ENCODE measurements at regions not wholly inside any gene's neighbourhood (a gene's known extent, or its start where the extent isn't known, plus 50 kb on each side); places are given as distances from the start of the nearest gene placed in this dataset.
A peak's percentile ranks its signal among the peaks of the same experiment; 100 is the strongest.

DNA sequence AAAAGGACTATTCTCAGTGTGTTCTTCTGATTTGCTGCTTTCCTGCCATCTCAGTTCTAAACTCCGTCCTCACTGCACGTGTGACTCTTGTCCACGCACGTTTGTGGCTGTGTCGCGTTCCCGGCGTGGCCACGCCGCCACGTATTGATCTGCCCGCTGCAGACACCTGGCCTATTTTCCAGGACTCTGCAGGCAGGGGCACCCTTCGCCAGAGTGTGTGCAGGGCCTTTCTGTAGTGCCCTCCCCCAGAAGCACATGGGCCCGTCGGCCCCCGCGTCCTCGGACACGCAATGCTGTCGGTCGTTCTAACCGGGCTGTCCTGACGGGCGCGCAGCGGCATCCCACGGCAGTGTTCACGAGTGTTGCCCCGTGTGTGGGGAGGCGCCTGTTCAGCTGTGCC is 87.6 kb downstream of the YTHDF1 start:
- DNase-seq = peak in 2 of 6 donors; percentile 10 to 45
- WGBS, 2 donors = 68 to 78% methylated on average over 30 of the region's 30 CpGs
- no peak overlapping the region for H3K27ac ChIP-seq
- no peak overlapping the region for H3K4me3 ChIP-seq
- intact Hi-C loops (cut with DNase I) = no loop called here
- H3K9me3 ChIP-seq = no peaks in the 10 kb centered on the region
- no peak for ATAC-seq
- H3K27me3 ChIP-seq = no peaks in the 10 kb centered on the region
- no peaks in the 10 kb centered on the region for H3K36me3 ChIP-seq
- FAIRE-seq = no peak
- TF ChIP-seq, protein P1, sequence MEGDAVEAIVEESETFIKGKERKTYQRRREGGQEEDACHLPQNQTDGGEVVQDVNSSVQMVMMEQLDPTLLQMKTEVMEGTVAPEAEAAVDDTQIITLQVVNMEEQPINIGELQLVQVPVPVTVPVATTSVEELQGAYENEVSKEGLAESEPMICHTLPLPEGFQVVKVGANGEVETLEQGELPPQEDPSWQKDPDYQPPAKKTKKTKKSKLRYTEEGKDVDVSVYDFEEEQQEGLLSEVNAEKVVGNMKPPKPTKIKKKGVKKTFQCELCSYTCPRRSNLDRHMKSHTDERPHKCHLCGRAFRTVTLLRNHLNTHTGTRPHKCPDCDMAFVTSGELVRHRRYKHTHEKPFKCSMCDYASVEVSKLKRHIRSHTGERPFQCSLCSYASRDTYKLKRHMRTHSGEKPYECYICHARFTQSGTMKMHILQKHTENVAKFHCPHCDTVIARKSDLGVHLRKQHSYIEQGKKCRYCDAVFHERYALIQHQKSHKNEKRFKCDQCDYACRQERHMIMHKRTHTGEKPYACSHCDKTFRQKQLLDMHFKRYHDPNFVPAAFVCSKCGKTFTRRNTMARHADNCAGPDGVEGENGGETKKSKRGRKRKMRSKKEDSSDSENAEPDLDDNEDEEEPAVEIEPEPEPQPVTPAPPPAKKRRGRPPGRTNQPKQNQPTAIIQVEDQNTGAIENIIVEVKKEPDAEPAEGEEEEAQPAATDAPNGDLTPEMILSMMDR (IDR thresholded peaks at IDR 0.05) = no peak
- no peaks in the 10 kb centered on the region for H3K4me1 ChIP-seq

DNA sequence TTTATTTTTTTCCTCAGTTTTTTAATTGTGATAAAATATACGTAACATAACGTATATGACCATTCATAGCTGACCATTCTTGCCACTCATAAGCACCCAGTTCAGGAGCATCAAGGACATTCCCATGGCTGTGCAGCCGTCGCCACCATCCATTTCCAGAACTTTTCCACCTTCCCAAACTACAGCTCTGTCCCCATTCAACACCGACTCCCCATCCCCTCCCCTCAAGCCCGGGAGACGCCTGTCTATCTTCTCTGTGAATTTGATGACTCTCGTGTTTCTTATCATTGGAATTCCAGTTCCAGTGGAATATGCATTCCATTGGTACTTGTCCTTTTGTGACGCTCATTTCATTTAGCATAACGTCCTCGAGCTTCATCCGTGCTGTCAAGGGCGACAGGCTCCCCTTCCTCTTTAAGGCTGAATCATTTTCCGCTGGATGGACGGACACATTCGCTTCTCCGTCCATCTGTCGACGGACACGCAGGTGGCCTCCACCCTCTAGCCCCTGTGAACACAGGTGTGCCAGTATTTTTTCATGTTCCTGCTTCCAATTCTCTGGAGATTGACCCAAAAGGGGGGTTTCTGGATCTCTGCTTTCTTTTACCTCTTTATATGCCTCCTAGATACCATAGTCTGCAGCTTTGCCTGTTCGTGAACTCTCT is 88.1 kb downstream of the YTHDF1 start:
- no peak for FAIRE-seq
- DNase-seq = peak in 1 of 6 donors; percentile 10
- TF ChIP-seq, protein P1 (IDR thresholded peaks at IDR 0.05) = no peak
- no peak overlapping the region for H3K4me3 ChIP-seq
- no peaks in the 10 kb centered on the region for H3K36me3 ChIP-seq
- H3K4me1 ChIP-seq = no peaks in the 10 kb centered on the region
- 51 to 52% methylated on average over 21 of the region's 21 CpGs for WGBS, 2 donors
- intact Hi-C loops (cut with DNase I) = no loop called here
- no peaks in the 10 kb centered on the region for H3K27me3 ChIP-seq
- no peaks in the 10 kb centered on the region for H3K9me3 ChIP-seq
- ATAC-seq = no peak
- H3K27ac ChIP-seq = no peak overlapping the region

DNA sequence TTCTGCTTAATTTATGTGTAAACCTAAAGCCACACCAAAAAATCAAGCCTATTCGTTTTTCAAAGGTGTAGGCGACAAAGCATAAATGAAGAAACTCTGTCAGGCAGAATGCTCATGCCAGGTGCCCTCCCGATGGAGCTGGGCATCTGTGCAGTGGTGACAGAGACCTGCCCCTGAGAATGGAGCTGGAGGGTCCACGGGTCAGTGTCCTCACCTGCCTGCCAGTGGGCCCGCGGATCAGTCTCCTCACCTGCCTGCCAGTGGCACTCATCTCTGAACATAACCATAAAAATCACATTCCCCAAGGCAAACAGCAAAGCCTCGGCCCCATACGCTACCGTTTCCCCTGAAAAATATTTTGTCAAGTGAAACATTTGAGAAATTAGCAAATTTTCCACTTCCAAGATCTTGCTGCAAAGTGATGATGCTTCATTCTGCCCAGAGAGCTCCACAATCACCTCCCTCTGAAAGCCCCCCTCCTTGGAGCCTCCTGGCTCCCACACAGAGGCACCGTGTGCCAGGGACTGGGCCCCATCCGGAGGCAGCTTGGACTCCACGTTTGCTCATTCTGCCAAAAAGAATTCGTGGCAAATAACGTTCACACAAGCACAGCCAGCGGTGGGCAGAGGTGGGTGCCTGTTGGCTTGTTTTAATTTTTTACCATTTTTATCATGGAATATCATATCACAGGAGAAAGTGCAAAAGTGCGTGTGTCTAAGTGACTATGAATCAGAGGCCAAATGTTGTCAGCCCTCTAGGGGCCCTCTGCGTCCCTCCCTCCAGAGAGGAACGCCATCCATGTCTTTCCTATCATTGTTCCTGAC is 88.8 kb downstream of the YTHDF1 start:
- ATAC-seq (no peak), FAIRE-seq (no peak), DNase-seq (peak in 1 of 6 donors; percentile 25)
- no peak overlapping the region for H3K27ac ChIP-seq
- H3K9me3 ChIP-seq = no peaks in the 10 kb centered on the region
- TF ChIP-seq, protein P1 (IDR thresholded peaks at IDR 0.05) = no peak
- intact Hi-C loops (cut with DNase I) = no loop called here
- 38 to 51% methylated on average over 18 of the region's 18 CpGs for WGBS, 2 donors
- H3K27me3 ChIP-seq = no peaks in the 10 kb centered on the region
- no peaks in the 10 kb centered on the region for H3K36me3 ChIP-seq
- H3K4me1 ChIP-seq = no peaks in the 10 kb centered on the region
- H3K4me3 ChIP-seq = no peak overlapping the region

DNA sequence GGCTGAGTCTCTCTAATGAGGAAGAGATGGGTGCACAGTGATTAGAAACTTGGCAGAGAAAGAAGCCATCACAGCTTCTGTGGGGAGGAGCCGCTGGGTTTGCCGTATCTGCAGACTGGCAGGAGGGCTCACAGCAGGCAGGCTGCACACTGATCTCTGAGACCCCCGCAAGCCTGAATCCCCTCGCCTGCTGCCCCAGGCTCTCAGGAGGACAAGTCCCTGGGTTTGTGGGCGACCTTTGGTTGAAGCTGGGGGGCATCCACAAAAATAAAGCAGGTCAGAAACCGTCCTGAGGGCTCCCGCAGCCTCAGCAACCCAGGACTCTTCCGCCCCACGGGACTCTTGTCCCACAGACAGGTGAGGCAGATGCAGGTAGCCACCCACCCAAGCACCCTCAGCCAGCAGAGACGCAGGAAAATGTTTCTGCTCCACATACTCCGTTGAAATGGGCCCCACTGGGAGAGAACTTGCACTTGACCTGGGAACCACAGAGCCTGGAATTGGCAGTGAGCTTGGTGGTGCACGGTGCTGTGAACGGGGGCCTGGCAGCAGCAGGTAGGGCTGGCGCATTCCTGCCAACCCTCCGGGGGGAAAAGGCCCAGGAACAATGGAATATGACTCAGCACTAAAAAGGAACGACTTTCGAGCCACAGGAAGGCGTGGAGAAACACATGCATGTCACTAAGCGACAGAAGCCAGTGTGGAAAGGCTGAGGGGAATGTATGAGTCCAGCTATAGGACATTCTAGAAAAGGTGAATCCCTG is 89.9 kb downstream of the YTHDF1 start:
- intact Hi-C loops (cut with DNase I) = no loop called here
- no peak for ATAC-seq
- H3K4me3 ChIP-seq = no peak overlapping the region
- H3K27me3 ChIP-seq = no peaks in the 10 kb centered on the region
- H3K9me3 ChIP-seq = no peaks in the 10 kb centered on the region
- peak in 1 of 6 donors; percentile 41 for DNase-seq
- H3K27ac ChIP-seq = no peak overlapping the region
- TF ChIP-seq, protein P1 (IDR thresholded peaks at IDR 0.05) = no peak
- 40 to 50% methylated on average over 19 of the region's 19 CpGs for WGBS, 2 donors
- no peak for FAIRE-seq
- no peaks in the 10 kb centered on the region for H3K36me3 ChIP-seq
- H3K4me1 ChIP-seq = no peaks in the 10 kb centered on the region

All from pancreas (tissue), 10 donors.